Lung microvascular endothelial cell (primary cell): ENCODE measurements at regions not wholly inside any gene's neighbourhood (a gene's known extent, or its start where the extent isn't known, plus 50 kb on each side); places are given as distances from the start of the nearest gene placed in this dataset.

ENCODE experiments used
- DNase-seq, 2 donors: peaks; one replicate each; pipeline versions ENCODE4 v3.0.0 to v3.0.0-alpha.2; 2010; ENCODE audit warnings: low read depth in 2 of 2

DNA sequence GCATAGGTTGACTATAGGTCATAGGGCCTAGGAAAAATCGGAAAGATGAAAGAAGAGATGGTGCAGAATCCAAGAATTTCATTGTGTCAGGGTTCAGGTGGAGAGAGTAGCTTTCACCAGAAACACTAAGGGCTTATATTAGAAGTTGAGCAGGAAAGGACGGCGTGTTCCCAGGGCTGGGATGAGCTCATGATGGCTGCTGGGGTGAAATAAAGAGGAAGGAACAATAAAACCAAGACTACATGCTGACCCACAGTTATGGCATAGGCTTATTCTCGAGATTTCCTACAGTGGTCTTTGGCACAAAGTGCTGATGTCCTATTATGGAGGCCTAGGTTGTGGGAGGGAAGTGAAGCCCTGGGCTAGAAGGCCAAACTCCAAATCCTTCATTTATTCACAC is 195.8 kb downstream of the PTEN start:
- DNase-seq, result no peak

DNA sequence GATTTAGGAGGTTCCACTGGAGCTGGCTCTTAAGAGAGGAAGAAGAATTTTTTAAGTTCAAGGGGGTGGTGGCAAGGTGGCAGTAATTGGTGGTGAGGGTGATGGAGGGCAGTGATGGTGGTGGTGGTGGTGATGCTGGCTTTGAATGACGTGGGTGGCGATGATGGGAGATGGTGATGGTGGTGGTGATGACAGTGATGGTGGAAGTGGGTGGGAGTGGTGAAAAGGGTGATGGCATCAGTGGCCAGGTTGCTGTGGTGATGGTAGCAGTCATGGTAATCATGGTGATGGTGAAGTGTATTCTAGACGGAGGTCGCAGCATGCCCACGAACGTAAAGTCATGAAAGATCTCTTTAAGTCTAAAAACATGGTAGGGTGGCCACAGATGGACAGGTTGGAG is 197.3 kb downstream of the PTEN start:
- DNase-seq, result no peak

GRCh38 chr10:88062385-88062784 is 199.0 kb downstream of the PTEN start:
- no peak for DNase-seq

- peak in 1 of 2 donors; percentile 58 for DNase-seq
These were observed 199.5 kb downstream of the PTEN start for GRCh38 chr10:88062798-88063472.

DNA sequence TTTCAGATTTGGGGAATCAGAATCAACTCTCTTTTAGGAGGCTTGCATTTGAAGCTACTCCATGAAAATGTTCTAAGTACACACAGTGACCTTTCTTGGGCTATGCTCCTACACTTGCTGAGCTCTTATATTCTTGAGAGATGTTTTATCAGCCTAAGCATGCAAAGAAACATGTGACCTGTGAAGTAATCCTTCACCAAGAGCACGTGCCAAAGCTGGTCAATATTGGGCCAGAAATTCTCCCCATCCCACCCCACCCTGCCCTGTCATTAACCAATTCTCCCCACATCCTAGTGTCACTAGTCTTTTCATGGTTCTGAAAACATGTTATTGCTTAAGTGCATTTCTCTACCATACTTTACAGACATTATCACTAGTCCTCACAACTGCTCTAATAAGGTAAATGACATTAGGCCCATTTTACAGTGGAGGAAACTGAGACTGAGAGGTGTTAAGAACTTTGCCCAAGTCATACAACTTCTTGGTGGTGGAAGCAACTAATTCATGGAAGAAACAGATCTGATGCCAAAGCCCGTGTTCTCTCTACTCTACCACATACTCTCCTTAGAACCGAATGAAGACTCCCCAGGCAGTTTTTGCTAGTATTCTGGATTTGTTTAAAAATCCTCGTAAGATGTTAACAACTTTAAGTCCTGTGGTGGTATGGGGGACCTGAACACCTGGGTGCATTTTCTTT is 200.6 kb downstream of the PTEN start:
- no peak for DNase-seq

- peak in 1 of 2 donors; percentile 20 for DNase-seq
These were observed 201.4 kb downstream of the PTEN start for GRCh38 chr10:88064608-88065382.

- no peak for DNase-seq
These were observed 202.1 kb downstream of the PTEN start for GRCh38 chr10:88065383-88066049.

DNA sequence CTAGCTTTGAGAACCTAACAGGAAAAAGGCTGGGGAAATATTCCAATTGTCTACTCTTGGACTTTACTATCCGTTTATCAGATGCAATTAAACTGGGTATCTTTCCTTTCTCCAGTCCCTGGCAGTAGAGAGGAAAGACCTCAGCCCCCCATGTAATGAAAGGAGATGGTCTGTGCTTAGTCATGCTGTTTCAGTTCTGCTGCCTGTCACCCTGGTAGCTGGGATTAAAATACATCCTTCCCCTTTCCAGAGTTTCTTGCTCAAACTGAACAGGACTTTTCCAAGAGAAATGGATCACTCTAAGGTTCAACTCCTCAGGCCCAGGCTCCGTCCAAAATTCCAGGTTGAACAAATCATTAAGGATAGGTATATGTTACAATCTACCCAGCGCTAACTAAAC is 202.9 kb downstream of the PTEN start:
- no peak for DNase-seq

- DNase-seq, result no peak
These were observed 203.5 kb downstream of the PTEN start for GRCh38 chr10:88066876-88067275.

GRCh38 chr10:88067737-88068136 is 204.3 kb downstream of the PTEN start:
- peak; percentile 2 to 42 for DNase-seq

DNA sequence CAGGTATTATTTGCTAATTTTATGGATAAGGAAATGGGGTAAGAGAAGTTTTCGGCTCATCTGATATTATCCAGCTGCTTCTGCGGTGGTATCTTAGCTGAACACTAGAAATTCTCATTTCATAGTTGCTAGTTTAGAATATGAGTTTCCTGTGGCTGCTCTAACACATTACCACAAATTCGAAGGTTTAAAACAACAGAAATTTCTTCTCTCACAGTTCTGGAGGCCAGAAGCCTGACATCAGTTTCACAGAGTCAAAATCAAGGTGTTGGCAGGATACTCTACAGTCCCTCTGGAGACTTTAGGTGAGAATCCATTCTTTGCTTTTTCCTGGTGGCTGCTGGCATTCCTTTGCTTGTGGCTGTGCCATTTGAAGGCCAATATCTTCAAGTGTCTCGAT is 205.9 kb downstream of the PTEN start:
- no peak for DNase-seq

DNA sequence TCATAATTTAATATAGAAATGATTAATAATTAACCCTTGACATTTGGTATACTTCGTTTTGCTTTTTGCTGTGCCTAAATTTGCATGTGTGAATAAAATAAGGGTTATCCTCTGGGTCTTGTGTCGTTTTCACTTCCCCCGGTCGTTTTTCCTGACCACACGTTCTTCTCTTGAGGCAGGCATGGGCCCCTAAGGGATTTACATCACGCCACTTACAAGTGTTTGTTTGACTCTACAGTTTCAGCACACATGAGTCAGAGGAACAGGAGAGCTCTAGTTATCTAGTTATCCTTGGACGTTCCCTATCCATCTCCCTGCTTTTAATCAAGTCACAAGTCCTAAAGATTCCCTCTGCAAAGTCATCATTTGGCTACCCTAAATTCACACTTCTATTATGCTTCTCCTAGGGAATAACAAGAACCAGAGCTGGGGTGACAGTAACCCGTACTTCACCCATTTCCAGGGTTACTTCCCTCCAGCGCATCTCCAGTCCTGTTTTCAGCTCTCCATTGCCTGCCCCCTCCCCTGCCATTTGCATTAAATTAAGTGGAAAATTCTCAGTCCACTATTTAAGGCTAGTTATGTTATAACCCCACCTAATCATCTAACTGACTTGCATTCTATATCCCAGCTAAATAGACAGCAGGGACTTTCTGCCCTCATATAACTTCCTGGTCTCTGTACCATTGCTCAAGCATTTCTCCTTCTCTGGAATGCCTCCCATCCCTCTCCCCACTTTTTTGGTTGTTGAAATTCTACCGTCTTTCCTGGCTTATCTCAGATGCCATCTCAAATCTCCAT is 206.9 kb downstream of the PTEN start:
- no peak for DNase-seq

DNA sequence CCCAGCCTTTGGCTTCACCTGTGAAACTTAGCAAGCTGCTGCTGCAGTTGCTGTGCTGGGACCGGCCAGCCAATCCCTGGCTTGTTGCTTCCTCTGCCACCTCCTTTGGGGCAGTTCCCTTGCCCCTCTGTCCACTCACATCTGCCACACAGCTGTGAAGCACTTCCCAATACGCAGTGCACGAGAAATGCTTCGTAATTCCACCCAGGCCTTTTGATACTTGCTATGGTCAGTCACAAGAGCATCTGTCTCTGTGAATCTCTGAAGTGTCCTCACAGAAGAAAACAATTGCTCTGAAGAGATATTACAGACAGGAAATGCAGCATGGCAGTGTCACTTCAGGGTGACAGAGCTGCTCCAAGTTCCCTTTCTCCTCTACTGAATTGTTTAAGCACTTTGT is 208.5 kb downstream of the PTEN start:
- DNase-seq, result no peak

- no peak for DNase-seq
These were observed 210.3 kb downstream of the PTEN start for GRCh38 chr10:88073682-88074081.

- no peak for DNase-seq
These were observed 211.5 kb downstream of the PTEN start for GRCh38 chr10:88074971-88075370.

GRCh38 chr10:88076027-88076880 is 212.8 kb downstream of the PTEN start:
- no peak for DNase-seq

GRCh38 chr10:88077977-88078376 is 214.6 kb downstream of the PTEN start:
- DNase-seq, result no peak

DNA sequence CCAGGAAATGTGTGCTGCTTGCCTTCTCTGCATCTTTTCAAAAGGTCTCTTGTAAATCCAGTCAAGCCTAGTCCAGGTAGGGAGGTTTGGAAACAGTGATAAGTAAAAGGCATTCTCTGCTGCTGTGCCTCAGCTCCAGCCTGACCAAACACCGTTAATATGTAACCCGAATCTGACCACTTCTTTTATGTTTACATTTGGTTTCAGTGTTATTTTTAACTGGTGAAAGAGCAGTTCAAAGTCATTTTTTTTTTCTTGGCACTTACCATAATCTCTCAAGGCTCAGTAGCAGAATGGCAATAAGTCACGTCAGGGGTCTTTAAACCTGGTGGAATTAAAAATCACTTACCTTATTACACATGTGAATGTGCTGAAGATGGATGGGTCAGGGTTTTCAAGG is 216.8 kb downstream of the PTEN start:
- no peak for DNase-seq

GRCh38 chr10:88081457-88082054 is 218.1 kb downstream of the PTEN start:
- DNase-seq, result no peak

- no peak for DNase-seq
These were observed 219.0 kb downstream of the PTEN start for GRCh38 chr10:88082391-88082790.
